ENCODE measurements at regions not wholly inside any gene's neighbourhood (a gene's known extent, or its start where the extent isn't known, plus 50 kb on each side); places are given as distances from the start of the nearest gene placed in this dataset.

- TF ChIP-seq, protein P1, sequence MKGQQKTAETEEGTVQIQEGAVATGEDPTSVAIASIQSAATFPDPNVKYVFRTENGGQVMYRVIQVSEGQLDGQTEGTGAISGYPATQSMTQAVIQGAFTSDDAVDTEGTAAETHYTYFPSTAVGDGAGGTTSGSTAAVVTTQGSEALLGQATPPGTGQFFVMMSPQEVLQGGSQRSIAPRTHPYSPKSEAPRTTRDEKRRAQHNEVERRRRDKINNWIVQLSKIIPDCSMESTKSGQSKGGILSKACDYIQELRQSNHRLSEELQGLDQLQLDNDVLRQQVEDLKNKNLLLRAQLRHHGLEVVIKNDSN (IDR thresholded peaks at IDR 0.05), result no peak
- 0 out of 2 replicates have a peak, but pooled peaks have one; percentile 10 for TF ChIP-seq RAD21 (IDR thresholded peaks at IDR 0.05; ENCODE audit: low read depth)
These were observed 540.3 kb downstream of the PCDH18 start for GRCh38 chr4:136992032-136992431.

GRCh38 chr4:136985683-136986082 lies 546.6 kb downstream of the PCDH18 start:
- no peak for TF ChIP-seq EP300 (IDR thresholded peaks at IDR 0.05; ENCODE audit: borderline replicate concordance)
- TF ChIP-seq, protein P1 (IDR thresholded peaks at IDR 0.05), result no peak
- no peak for TF ChIP-seq YY1 (IDR thresholded peaks at IDR 0.05; ENCODE audit: low read depth)
- no peak for TF ChIP-seq NFIC (IDR thresholded peaks at IDR 0.05)
- no peak for TF ChIP-seq MAX (IDR thresholded peaks at IDR 0.05)
- no peak for TF ChIP-seq TEAD4 (IDR thresholded peaks at IDR 0.05)
- TF ChIP-seq TCF12 (IDR thresholded peaks at IDR 0.05; ENCODE audit: low read depth), result no peak
- TF ChIP-seq FOXM1 (IDR thresholded peaks at IDR 0.05; ENCODE audit: borderline replicate concordance, low read depth), result no peak
- TF ChIP-seq TAF1 (IDR thresholded peaks at IDR 0.05; ENCODE audit: low read depth), result no peak

- TF ChIP-seq NFIC (IDR thresholded peaks at IDR 0.05), result no peak
- no peak for TF ChIP-seq TEAD4 (IDR thresholded peaks at IDR 0.05)
These were observed 565.2 kb downstream of the PCDH18 start for GRCh38 chr4:136967069-136967468.

DNA sequence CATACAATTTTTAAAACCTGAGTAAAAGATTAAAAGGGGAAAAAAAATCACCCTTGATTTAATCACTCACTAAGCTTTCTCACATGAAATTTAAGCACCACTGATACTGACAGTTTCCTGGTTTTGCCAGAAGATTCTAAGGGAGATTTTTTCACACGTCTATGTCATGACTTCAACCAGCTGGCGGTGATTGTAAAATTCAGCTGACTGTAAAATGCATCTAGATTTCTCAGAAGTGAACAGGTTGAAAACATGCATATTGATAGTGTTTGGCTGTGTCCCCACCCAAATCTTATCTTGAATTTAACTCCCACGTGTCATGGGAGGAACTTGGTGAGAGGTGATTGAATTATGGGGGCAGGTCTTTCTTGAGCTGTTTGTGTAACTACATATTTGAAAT lies 566.8 kb downstream of the PCDH18 start:
- TF ChIP-seq TEAD4 (IDR thresholded peaks at IDR 0.05), result no peak
- no peak for TF ChIP-seq EP300 (IDR thresholded peaks at IDR 0.05; ENCODE audit: borderline replicate concordance)
- no peak for TF ChIP-seq CREB1 (IDR thresholded peaks at IDR 0.05; ENCODE audit: low read depth)
- no peak for TF ChIP-seq FOXM1 (IDR thresholded peaks at IDR 0.05; ENCODE audit: borderline replicate concordance, low read depth)
- TF ChIP-seq YY1 (IDR thresholded peaks at IDR 0.05; ENCODE audit: low read depth), result no peak
- no peak for TF ChIP-seq RAD21 (IDR thresholded peaks at IDR 0.05; ENCODE audit: low read depth)
- TF ChIP-seq MAX (IDR thresholded peaks at IDR 0.05), result no peak
- no peak for TF ChIP-seq ZBTB7A (IDR thresholded peaks at IDR 0.05; ENCODE audit: low read depth)
- no peak for TF ChIP-seq EGR1 (IDR thresholded peaks at IDR 0.05)
- no peak for TF ChIP-seq TCF12 (IDR thresholded peaks at IDR 0.05; ENCODE audit: low read depth)
- TF ChIP-seq, protein P1 (IDR thresholded peaks at IDR 0.05), result no peak
- no peak for TF ChIP-seq CEBPB (IDR thresholded peaks at IDR 0.05)
- TF ChIP-seq REST (IDR thresholded peaks at IDR 0.05; ENCODE audit: low read depth), result no peak
- no peak for TF ChIP-seq NFIC (IDR thresholded peaks at IDR 0.05)
- no peak for TF ChIP-seq TAF1 (IDR thresholded peaks at IDR 0.05; ENCODE audit: low read depth)

GRCh38 chr4:136962868-136963267 lies 569.4 kb downstream of the PCDH18 start:
- TF ChIP-seq EGR1 (IDR thresholded peaks at IDR 0.05) (no peak), YY1 (IDR thresholded peaks at IDR 0.05; ENCODE audit: low read depth) (no peak), TCF12 (IDR thresholded peaks at IDR 0.05; ENCODE audit: low read depth) (no peak), REST (IDR thresholded peaks at IDR 0.05; ENCODE audit: low read depth) (no peak), CEBPB (IDR thresholded peaks at IDR 0.05) (no peak), MAX (IDR thresholded peaks at IDR 0.05) (no peak), NFIC (IDR thresholded peaks at IDR 0.05) (no peak), TEAD4 (IDR thresholded peaks at IDR 0.05) (no peak), FOXM1 (IDR thresholded peaks at IDR 0.05; ENCODE audit: borderline replicate concordance, low read depth) (no peak), EP300 (IDR thresholded peaks at IDR 0.05; ENCODE audit: borderline replicate concordance) (no peak), RAD21 (IDR thresholded peaks at IDR 0.05; ENCODE audit: low read depth) (no peak), TAF1 (IDR thresholded peaks at IDR 0.05; ENCODE audit: low read depth) (no peak), ZBTB7A (IDR thresholded peaks at IDR 0.05; ENCODE audit: low read depth) (no peak), CREB1 (IDR thresholded peaks at IDR 0.05; ENCODE audit: low read depth) (no peak)
- TF ChIP-seq, protein P1 (IDR thresholded peaks at IDR 0.05), result no peak

Data from Ishikawa (cell line).